ENCODE measurements at regions not wholly inside any gene's neighbourhood (a gene's known extent, or its start where the extent isn't known, plus 50 kb on each side); places are given as distances from the start of the nearest gene placed in this dataset.

GRCh38 chr1:113185463-113186104 is 112.6 kb downstream of the LRIG2 start:
- no peaks in the 10 kb centered on the region for H3K27me3 ChIP-seq
- H3K36me3 ChIP-seq = no peaks in the 10 kb centered on the region
- no peak for TF ChIP-seq CTCF (IDR thresholded peaks at IDR 0.05)
- no peak for TF ChIP-seq POLR2A (IDR thresholded peaks at IDR 0.05)
- no peak overlapping the region for H3K27ac ChIP-seq
- H3K9me3 ChIP-seq = no peaks in the 10 kb centered on the region
- intact Hi-C loops (cut with DNase I) = no loop called here
- no peak overlapping the region for H3K4me3 ChIP-seq (replicated peaks in 1 of 3)
- no peaks in the 10 kb centered on the region for H3K4me1 ChIP-seq
- WGBS, 2 donors = 89 to 92% methylated on average over 2 of the region's 2 CpGs
- DNase-seq = no peak

GRCh38 chr1:113190078-113190477 is 117.1 kb downstream of the LRIG2 start:
- no peak overlapping the region for H3K4me3 ChIP-seq (replicated peaks in 1 of 3)
- DNase-seq = no peak
- no peaks in the 10 kb centered on the region for H3K36me3 ChIP-seq
- no peaks in the 10 kb centered on the region for H3K4me1 ChIP-seq
- no peaks in the 10 kb centered on the region for H3K27me3 ChIP-seq
- H3K27ac ChIP-seq = no peak overlapping the region
- TF ChIP-seq POLR2A (IDR thresholded peaks at IDR 0.05) (no peak), CTCF (IDR thresholded peaks at IDR 0.05) (no peak)
- no peaks in the 10 kb centered on the region for H3K9me3 ChIP-seq
- WGBS, 2 donors = 88 to 92% methylated on average over 3 of the region's 3 CpGs
- intact Hi-C loops (cut with DNase I) = no loop called here

GRCh38 chr1:113190930-113191329 is 117.9 kb downstream of the LRIG2 start:
- Histone ChIP-seq H3K27ac (no peak overlapping the region), H3K27me3 (no peaks in the 10 kb centered on the region), H3K9me3 (no peaks in the 10 kb centered on the region), H3K4me1 (no peaks in the 10 kb centered on the region), H3K4me3 (replicated peaks in 1 of 3) (no peak overlapping the region), H3K36me3 (no peaks in the 10 kb centered on the region)
- intact Hi-C loops (cut with DNase I) = no loop called here
- no peak for TF ChIP-seq CTCF (IDR thresholded peaks at IDR 0.05)
- TF ChIP-seq POLR2A (IDR thresholded peaks at IDR 0.05) = no peak
- 85 to 88% methylated on average over 3 of the region's 3 CpGs for WGBS, 2 donors
- no peak for DNase-seq

GRCh38 chr1:113191579-113192076 is 118.6 kb downstream of the LRIG2 start:
- intact Hi-C loops (cut with DNase I) = no loop called here
- Histone ChIP-seq H3K27me3 (no peaks in the 10 kb centered on the region), H3K36me3 (no peaks in the 10 kb centered on the region), H3K4me3 (replicated peaks in 1 of 3) (no peak overlapping the region), H3K4me1 (no peaks in the 10 kb centered on the region), H3K27ac (no peak overlapping the region), H3K9me3 (no peaks in the 10 kb centered on the region)
- WGBS, 2 donors = 91% methylated on average over 8 to 11 of the region's 11 CpGs
- TF ChIP-seq CTCF (IDR thresholded peaks at IDR 0.05) (no peak), POLR2A (IDR thresholded peaks at IDR 0.05) (no peak)
- no peak for DNase-seq

DNA sequence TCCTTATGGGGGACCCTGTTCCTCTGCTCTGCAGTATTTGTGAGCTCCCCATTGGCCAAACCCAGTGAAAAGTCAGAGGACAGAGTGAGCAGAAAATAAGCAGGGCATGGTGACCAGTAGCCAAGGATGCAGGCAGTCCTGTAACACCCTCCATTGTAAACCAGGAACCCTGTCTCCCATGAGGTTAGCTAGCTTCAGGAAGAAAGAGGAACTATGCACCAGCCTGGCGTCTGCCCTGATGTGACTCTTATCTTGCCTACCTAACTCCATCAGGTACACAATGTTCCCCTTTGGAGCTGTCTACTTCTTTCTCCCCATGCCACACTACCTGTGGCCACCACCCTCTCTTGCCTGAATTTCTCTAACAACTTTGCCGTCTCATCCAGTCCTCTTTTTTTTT is 119.2 kb downstream of the LRIG2 start:
- Histone ChIP-seq H3K27ac (no peak overlapping the region), H3K4me1 (no peaks in the 10 kb centered on the region), H3K4me3 (replicated peaks in 1 of 3) (no peak overlapping the region), H3K36me3 (no peaks in the 10 kb centered on the region), H3K27me3 (no peaks in the 10 kb centered on the region), H3K9me3 (no peaks in the 10 kb centered on the region)
- DNase-seq = no peak
- TF ChIP-seq POLR2A (IDR thresholded peaks at IDR 0.05) = no peak
- no peak for TF ChIP-seq CTCF (IDR thresholded peaks at IDR 0.05)
- intact Hi-C loops (cut with DNase I) = no loop called here
- 89 to 98% methylated on average over 2 of the region's 2 CpGs for WGBS, 2 donors

Data from thyroid gland (tissue), 4 donors.